22Rv1 (cell line): ENCODE measurements at regions not wholly inside any gene's neighbourhood (a gene's known extent, or its start where the extent isn't known, plus 50 kb on each side); places are given as distances from the start of the nearest gene placed in this dataset.

ENCODE experiments used
- CTCF ChIP-seq: fragments of 450-650 bp; IDR thresholded peaks from 2 replicates; pipeline ENCODE4 v1.5.1; 2017; ENCODE audit warnings: mild to moderate bottlenecking
- ZFX ChIP-seq: fragments of 450-650 bp; IDR thresholded peaks from 2 replicates; pipeline ENCODE4 v1.6.1; 2017; ENCODE audit warnings: antibody characterized with exemption, borderline replicate concordance

- no peak for TF ChIP-seq ZFX
- TF ChIP-seq CTCF: no peak
Observed at GRCh38 chr10:64601298-64601697, 1080.1 kb downstream of the REEP3 start.
